Keratinocyte (primary cell): ENCODE measurements at regions not wholly inside any gene's neighbourhood (a gene's known extent, or its start where the extent isn't known, plus 50 kb on each side); places are given as distances from the start of the nearest gene placed in this dataset.

Experiments
- EZH2 ChIP-seq: IDR thresholded peaks from one replicate; pipeline ENCODE4 v1.6.1; 2012; ENCODE audit warnings: inconsistent platforms, mild to moderate bottlenecking, low read length, moderate library complexity
- TF ChIP-seq, protein P1 (sequence below), 3 experiments: IDR thresholded peaks in 1 of 3; conservative IDR thresholded peaks in 1 of 3; optimal IDR thresholded peaks in 1 of 3; 2 replicates in 2 of 3; 3 replicates in 1 of 3; pipeline versions ENCODE3 to v1.5.1; 2011; ENCODE audit warnings: low read length in 3 of 3, mild to moderate bottlenecking in 3 of 3, moderate library complexity in 2 of 3, control low read depth in 1 of 3, inconsistent platforms in 1 of 3; ENCODE audit not compliant: insufficient read depth in 2 of 3; ENCODE audit errors: extremely low read depth in 1 of 3

DNA sequence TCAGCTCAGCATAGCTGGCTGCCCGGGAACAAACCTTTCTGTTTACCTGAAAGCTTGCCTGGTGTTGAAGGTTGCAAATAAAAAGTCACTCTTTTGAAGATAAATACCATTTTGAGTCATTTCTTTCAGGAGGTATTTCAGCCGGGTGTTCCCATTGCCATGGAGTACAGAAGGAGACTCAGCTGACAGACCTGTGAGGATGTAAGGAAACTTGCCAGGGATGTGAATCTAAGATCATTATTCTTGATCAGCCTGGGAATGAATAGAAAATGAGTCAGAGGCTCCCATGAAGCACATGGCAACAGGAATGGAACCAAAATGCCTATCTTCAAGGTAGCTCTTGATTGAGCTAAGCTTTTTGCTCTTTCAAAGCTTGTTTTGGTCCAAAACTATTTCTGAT is 231.2 kb downstream of the CYRIA start:
- TF ChIP-seq, protein P1, sequence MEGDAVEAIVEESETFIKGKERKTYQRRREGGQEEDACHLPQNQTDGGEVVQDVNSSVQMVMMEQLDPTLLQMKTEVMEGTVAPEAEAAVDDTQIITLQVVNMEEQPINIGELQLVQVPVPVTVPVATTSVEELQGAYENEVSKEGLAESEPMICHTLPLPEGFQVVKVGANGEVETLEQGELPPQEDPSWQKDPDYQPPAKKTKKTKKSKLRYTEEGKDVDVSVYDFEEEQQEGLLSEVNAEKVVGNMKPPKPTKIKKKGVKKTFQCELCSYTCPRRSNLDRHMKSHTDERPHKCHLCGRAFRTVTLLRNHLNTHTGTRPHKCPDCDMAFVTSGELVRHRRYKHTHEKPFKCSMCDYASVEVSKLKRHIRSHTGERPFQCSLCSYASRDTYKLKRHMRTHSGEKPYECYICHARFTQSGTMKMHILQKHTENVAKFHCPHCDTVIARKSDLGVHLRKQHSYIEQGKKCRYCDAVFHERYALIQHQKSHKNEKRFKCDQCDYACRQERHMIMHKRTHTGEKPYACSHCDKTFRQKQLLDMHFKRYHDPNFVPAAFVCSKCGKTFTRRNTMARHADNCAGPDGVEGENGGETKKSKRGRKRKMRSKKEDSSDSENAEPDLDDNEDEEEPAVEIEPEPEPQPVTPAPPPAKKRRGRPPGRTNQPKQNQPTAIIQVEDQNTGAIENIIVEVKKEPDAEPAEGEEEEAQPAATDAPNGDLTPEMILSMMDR (optimal IDR thresholded peaks at IDR 0.05 in 1 of 3, IDR thresholded peaks at IDR 0.05 in 1 of 3, conservative IDR thresholded peaks at IDR 0.05 in 1 of 3; ENCODE audit: extremely low read depth in 1 of 3, insufficient read depth in 2 of 3, low read length in 3 of 3), result no peak
- no peak for TF ChIP-seq EZH2
